ENCODE measurements at regions not wholly inside any gene's neighbourhood (a gene's known extent, or its start where the extent isn't known, plus 50 kb on each side); places are given as distances from the start of the nearest gene placed in this dataset.

- no peak for DNase-seq
Observed at GRCh38 chr3:152157337-152157736, 111.4 kb upstream of the MBNL1 start.

- DNase-seq = no peak
Observed at GRCh38 chr3:152159328-152159727, 109.4 kb upstream of the MBNL1 start.

- DNase-seq = no peak
Observed at GRCh38 chr3:152160350-152161011, 108.2 kb upstream of the MBNL1 start.

GRCh38 chr3:152172460-152172859 is 96.3 kb upstream of the MBNL1 start:
- DNase-seq = no peak

- no peak for DNase-seq
Observed at GRCh38 chr3:152173627-152174026, 95.1 kb upstream of the MBNL1 start.

- DNase-seq = no peak
Observed at GRCh38 chr3:152174876-152175527, 93.7 kb upstream of the MBNL1 start.

- no peak for DNase-seq
Observed at GRCh38 chr3:152175528-152175889, 93.2 kb upstream of the MBNL1 start.

GRCh38 chr3:152176241-152176640 is 92.5 kb upstream of the MBNL1 start:
- no peak for DNase-seq

- DNase-seq = no peak
Observed at GRCh38 chr3:152176998-152177397, 91.7 kb upstream of the MBNL1 start.

GRCh38 chr3:152177757-152178156 is 91.0 kb upstream of the MBNL1 start:
- no peak for DNase-seq

- DNase-seq = peak; percentile 20
Observed at GRCh38 chr3:152183473-152183872, 85.3 kb upstream of the MBNL1 start.

GRCh38 chr3:152184971-152185686 is 83.6 kb upstream of the MBNL1 start:
- no peak for DNase-seq

- no peak for DNase-seq
Observed at GRCh38 chr3:152185891-152186630, 82.7 kb upstream of the MBNL1 start.

GRCh38 chr3:152190636-152191183 is 78.0 kb upstream of the MBNL1 start:
- DNase-seq = no peak

GRCh38 chr3:152192050-152192449 is 76.7 kb upstream of the MBNL1 start:
- no peak for DNase-seq

- no peak for DNase-seq
Observed at GRCh38 chr3:152192936-152193672, 75.6 kb upstream of the MBNL1 start.

- DNase-seq = no peak
Observed at GRCh38 chr3:152193673-152194267, 75.0 kb upstream of the MBNL1 start.

GRCh38 chr3:152195206-152195605 is 73.5 kb upstream of the MBNL1 start:
- DNase-seq = no peak

- no peak for DNase-seq
Observed at GRCh38 chr3:152196782-152197181, 71.9 kb upstream of the MBNL1 start.

GRCh38 chr3:152197451-152197850 is 71.3 kb upstream of the MBNL1 start:
- DNase-seq = no peak

GRCh38 chr3:152197937-152198336 is 70.8 kb upstream of the MBNL1 start:
- no peak for DNase-seq

GRCh38 chr3:152198665-152199064 is 70.1 kb upstream of the MBNL1 start:
- DNase-seq = no peak
